ENCODE measurements at regions not wholly inside any gene's neighbourhood (a gene's known extent, or its start where the extent isn't known, plus 50 kb on each side); places are given as distances from the start of the nearest gene placed in this dataset.

DNA sequence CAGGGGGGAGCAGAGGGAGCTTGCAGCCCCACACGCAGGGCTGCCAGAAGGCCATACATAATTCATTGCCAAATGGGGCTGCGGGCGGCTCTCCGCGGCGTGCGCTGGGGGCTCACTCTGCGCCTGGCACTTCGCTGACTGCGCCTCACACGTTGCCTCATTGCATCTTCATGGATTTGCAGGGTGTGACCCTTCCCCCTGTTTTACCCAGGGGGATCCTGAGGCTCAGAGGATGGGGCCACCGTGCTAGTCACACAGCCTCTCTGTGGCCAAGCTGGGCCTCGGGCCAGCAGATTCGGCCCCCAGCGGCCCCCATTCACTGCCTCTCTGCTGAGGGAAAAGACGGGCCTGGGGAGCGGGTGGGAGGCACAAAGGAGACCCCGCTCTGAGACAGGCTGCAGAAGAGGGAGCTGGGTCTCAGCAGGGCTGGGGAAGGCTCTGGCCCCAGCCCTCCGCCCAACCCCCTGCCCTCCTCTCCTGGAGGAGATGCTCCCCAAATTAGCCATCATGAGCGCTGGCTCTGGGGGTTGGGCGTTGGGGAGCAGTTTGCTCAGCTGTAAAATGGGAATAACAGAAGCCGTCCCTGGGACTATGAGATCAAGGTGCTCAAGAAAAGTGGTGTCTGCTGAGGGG, 115.5 kb downstream of the C9orf50 start:
- H3K27ac ChIP-seq = no peak overlapping the region; the same call in 1 of the 2 replicates

GRCh38 chr9:129504404-129504803, 116.5 kb downstream of the C9orf50 start:
- H3K27ac ChIP-seq = no peak overlapping the region
- TF ChIP-seq, protein P1, sequence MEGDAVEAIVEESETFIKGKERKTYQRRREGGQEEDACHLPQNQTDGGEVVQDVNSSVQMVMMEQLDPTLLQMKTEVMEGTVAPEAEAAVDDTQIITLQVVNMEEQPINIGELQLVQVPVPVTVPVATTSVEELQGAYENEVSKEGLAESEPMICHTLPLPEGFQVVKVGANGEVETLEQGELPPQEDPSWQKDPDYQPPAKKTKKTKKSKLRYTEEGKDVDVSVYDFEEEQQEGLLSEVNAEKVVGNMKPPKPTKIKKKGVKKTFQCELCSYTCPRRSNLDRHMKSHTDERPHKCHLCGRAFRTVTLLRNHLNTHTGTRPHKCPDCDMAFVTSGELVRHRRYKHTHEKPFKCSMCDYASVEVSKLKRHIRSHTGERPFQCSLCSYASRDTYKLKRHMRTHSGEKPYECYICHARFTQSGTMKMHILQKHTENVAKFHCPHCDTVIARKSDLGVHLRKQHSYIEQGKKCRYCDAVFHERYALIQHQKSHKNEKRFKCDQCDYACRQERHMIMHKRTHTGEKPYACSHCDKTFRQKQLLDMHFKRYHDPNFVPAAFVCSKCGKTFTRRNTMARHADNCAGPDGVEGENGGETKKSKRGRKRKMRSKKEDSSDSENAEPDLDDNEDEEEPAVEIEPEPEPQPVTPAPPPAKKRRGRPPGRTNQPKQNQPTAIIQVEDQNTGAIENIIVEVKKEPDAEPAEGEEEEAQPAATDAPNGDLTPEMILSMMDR (IDR thresholded peaks at IDR 0.05) = no peak
- TF ChIP-seq ZFX (IDR thresholded peaks at IDR 0.05; ENCODE audit: borderline replicate concordance) = no peak

More for the DNA sequence above, 115.5 kb downstream of the C9orf50 start:
- no peak for TF ChIP-seq ZFX (IDR thresholded peaks at IDR 0.05; ENCODE audit: borderline replicate concordance)
- TF ChIP-seq, protein P1 (IDR thresholded peaks at IDR 0.05) = no peak

GRCh38 chr9:129501771-129502319, 119.1 kb downstream of the C9orf50 start:
- TF ChIP-seq ZFX (IDR thresholded peaks at IDR 0.05; ENCODE audit: borderline replicate concordance) = no peak
- TF ChIP-seq, protein P1 (IDR thresholded peaks at IDR 0.05) = no peak
- peak overlapping the region; percentile 100 for H3K27ac ChIP-seq

- peak overlapping the region; percentile 100 for H3K27ac ChIP-seq
- TF ChIP-seq ZFX (IDR thresholded peaks at IDR 0.05; ENCODE audit: borderline replicate concordance) = no peak
- TF ChIP-seq, protein P1 (IDR thresholded peaks at IDR 0.05) = no peak
These were observed 119.8 kb downstream of the C9orf50 start for GRCh38 chr9:129500863-129501770.

GRCh38 chr9:129500161-129500862, 120.6 kb downstream of the C9orf50 start:
- no peak for TF ChIP-seq ZFX (IDR thresholded peaks at IDR 0.05; ENCODE audit: borderline replicate concordance)
- TF ChIP-seq, protein P1 (IDR thresholded peaks at IDR 0.05) = no peak
- H3K27ac ChIP-seq = peak overlapping the region; percentile 100

DNA sequence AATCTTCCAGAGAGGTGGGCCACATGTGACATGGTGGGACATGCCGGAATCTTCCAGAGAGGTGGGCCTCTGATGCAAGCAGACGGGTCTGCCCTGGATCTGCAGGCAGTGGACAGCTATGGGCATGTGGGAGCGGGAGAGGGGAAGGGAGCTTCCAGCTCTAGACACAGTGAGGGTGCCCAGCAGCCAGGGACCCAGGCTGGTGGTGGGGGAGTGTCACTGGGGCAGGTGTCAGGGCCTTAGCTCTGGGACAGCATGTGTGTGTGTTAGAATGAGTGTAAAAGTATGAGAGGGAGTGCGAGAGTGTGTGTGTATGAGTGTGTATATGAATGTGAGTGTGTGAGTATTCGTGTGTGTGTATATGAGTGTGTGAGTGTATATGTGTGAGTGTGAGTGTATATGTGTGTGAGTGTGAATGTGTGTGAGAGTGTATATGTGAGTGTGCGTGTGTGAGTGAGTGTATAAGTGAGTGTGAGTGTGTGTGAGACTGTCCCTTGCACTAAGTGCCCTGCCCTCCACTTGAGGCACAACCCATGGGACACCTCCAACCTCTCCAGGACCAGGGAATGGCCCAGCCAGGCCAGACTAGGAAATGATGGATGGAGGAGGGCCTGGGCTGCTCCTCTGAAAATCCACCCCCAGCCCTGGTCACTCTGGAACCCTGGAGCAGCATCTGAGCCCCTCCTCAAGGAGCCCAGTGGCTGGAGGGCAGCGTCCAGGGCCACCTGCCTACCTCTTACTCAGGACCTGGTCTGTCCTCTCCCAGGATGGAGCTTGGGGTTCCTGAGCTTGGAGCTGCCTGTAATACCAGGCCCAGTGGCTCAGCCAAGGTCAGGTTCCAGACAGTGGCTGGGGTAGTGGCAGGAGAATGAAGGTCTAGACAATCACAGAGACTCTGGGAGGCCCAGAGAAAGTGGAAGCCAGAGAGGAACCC, 122.2 kb downstream of the C9orf50 start:
- TF ChIP-seq, protein P1 (IDR thresholded peaks at IDR 0.05) = no peak
- TF ChIP-seq ZFX (IDR thresholded peaks at IDR 0.05; ENCODE audit: borderline replicate concordance) = no peak
- H3K27ac ChIP-seq = peak overlapping the region; percentile 100

Measured in 22Rv1 (cell line).